IMR-90 (cell line): ENCODE measurements at regions not wholly inside any gene's neighbourhood (a gene's known extent, or its start where the extent isn't known, plus 50 kb on each side); places are given as distances from the start of the nearest gene placed in this dataset.

Experiments
- ATAC-seq: fragments of 200-7000 bp; cut with Tn5 transposase; 2 replicates; pipeline ENCODE4 v1.9.1; 2020; ENCODE audit warnings: low read depth, mild to moderate bottlenecking, moderate library complexity
- BruUV-seq: library from RNA; stranded (reverse); fragments of 400-500 nt; replicated peaks from 2 replicates; lab custom pipeline; 2021; lab: Mats Ljungman, UMichigan
- CTCF ChIA-PET: fragments of 300-600 bp; formaldehyde crosslinking; extraction: SDS; loops from one replicate; lab custom pipeline; 2021; ENCODE audit warnings: antibody characterized with exemption; lab: Yijun Ruan, JAX
- POLR2A ChIA-PET: fragments of 300-600 bp; sonication (Branson Sonifier 250); formaldehyde crosslinking; loops from one replicate; lab custom pipeline; 2022; ENCODE audit warnings: antibody characterized with exemption; ENCODE audit not compliant: unreplicated experiment; lab: Charles Lee
- DNase-seq: peaks from one replicate; pipeline ENCODE4 v3.0.0; 2013
- H2AFZ ChIP-seq: replicated peaks from 2 replicates; pipeline ENCODE3; 2013; ENCODE audit warnings: low read length, mild to moderate bottlenecking; ENCODE audit not compliant: poor library complexity
- H2AK5ac ChIP-seq: 2 replicates; pipeline ENCODE4 v1.6.1; 2013; ENCODE audit warnings: low read depth, low read length, inconsistent platforms
- H2AK9ac ChIP-seq: replicated peaks from 2 replicates; pipeline ENCODE3; 2013; ENCODE audit warnings: mild to moderate bottlenecking, low read depth, low read length, moderate library complexity; ENCODE audit not compliant: poor library complexity
- H2BK120ac ChIP-seq: 2 replicates; pipeline ENCODE4 v1.6.1; 2013; ENCODE audit warnings: low read depth, low read length, inconsistent platforms
- H2BK15ac ChIP-seq: 3 replicates; pipeline ENCODE4 v1.6.1; 2013; ENCODE audit warnings: low read depth, low read length, inconsistent platforms
- H2BK20ac ChIP-seq: 2 replicates; pipeline ENCODE4 v1.6.1; 2013; ENCODE audit warnings: low read depth, mild to moderate bottlenecking, inconsistent platforms, low read length, moderate library complexity
- H2BK5ac ChIP-seq: 2 replicates; pipeline ENCODE4 v1.6.1; 2013; ENCODE audit warnings: mild to moderate bottlenecking, low read depth, low read length, inconsistent platforms; ENCODE audit not compliant: poor library complexity, severe bottlenecking
- H3K14ac ChIP-seq: replicated peaks from 2 replicates; pipeline ENCODE4 v1.6.1; 2013; ENCODE audit warnings: low read depth, low read length, inconsistent platforms
- H3K18ac ChIP-seq: 2 replicates; pipeline ENCODE4 v1.6.1; 2013; ENCODE audit warnings: low read depth, low read length, control low read depth
- H3K23ac ChIP-seq: 2 replicates; pipeline ENCODE4 v1.6.1; 2013; ENCODE audit warnings: low read depth, low read length, inconsistent platforms
- H3K27ac ChIP-seq: 2 replicates; pipeline ENCODE4 v1.5.1; 2013; ENCODE audit warnings: mild to moderate bottlenecking, control low read depth, low read length; ENCODE audit not compliant: insufficient read depth
- H3K27me3 ChIP-seq: 2 replicates; pipeline ENCODE4 v1.6.1; 2013; ENCODE audit warnings: low read length; ENCODE audit not compliant: control insufficient read depth, insufficient read depth
- H3K36me3 ChIP-seq: 2 replicates; pipeline ENCODE4 v1.6.1; 2013; ENCODE audit warnings: low read length, mixed read lengths; ENCODE audit not compliant: control insufficient read depth, insufficient read depth
- H3K4ac ChIP-seq: 2 replicates; pipeline ENCODE4 v1.6.1; 2013; ENCODE audit warnings: low read depth, low read length, inconsistent platforms
- H3K4me1 ChIP-seq: 2 replicates; pipeline ENCODE4 v1.6.1; 2013; ENCODE audit warnings: low read length, mixed read lengths; ENCODE audit not compliant: control insufficient read depth, insufficient read depth
- H3K4me2 ChIP-seq: 2 replicates; pipeline ENCODE4 v1.6.1; 2013; ENCODE audit warnings: low read depth, mild to moderate bottlenecking, control low read depth, low read length, moderate library complexity
- H3K4me3 ChIP-seq: 2 replicates; pipeline ENCODE4 v1.5.1; 2013; ENCODE audit warnings: low read depth, mild to moderate bottlenecking, control low read depth, low read length, moderate library complexity; ENCODE audit not compliant: insufficient read depth
- H3K56ac ChIP-seq: 2 replicates; pipeline ENCODE4 v1.6.1; 2013; ENCODE audit warnings: low read length, inconsistent platforms; ENCODE audit not compliant: insufficient read depth; ENCODE audit errors: extremely low read depth
- H3K79me1 ChIP-seq, 2 experiments: 2 replicates each; pipeline ENCODE4 v1.6.1; 2013; ENCODE audit warnings: low read length in 2 of 2, inconsistent platforms in 1 of 2, low read depth in 1 of 2
- H3K9ac ChIP-seq: 2 replicates; pipeline ENCODE4 v1.6.1; 2013; ENCODE audit warnings: low read depth, low read length, control low read depth
- H3K9me1 ChIP-seq: 2 replicates; pipeline ENCODE4 v1.6.1; 2013; ENCODE audit warnings: low read length, inconsistent platforms; ENCODE audit not compliant: insufficient read depth
- H3K9me3 ChIP-seq: 2 replicates; pipeline ENCODE4 v1.6.1; 2013; ENCODE audit warnings: low read length; ENCODE audit not compliant: control insufficient read depth, insufficient read depth
- H4K20me1 ChIP-seq: 2 replicates; pipeline ENCODE4 v1.6.1; 2013; ENCODE audit warnings: low read length, inconsistent platforms; ENCODE audit not compliant: insufficient read depth
- H4K5ac ChIP-seq: 2 replicates; pipeline ENCODE4 v1.6.1; 2013; ENCODE audit warnings: mild to moderate bottlenecking, low read depth, low read length, control low read depth
- H4K8ac ChIP-seq, 2 experiments: 2 replicates each; pipeline ENCODE4 v1.6.1; 2013; ENCODE audit warnings: low read depth in 2 of 2, low read length in 2 of 2, control low read depth in 1 of 2, inconsistent platforms in 1 of 2
- H4K91ac ChIP-seq: 2 replicates; pipeline ENCODE4 v1.6.1; 2013; ENCODE audit warnings: low read depth, low read length, inconsistent platforms; ENCODE audit not compliant: insufficient read depth
- CEBPB ChIP-seq: IDR thresholded peaks from 2 replicates; pipeline ENCODE4 v1.6.1; 2012; ENCODE audit warnings: low read depth, low read length, improper control_type of control experiment
- RAD21 ChIP-seq: IDR thresholded peaks from 2 replicates; pipeline ENCODE4 v1.6.1; 2012; ENCODE audit warnings: low read length, improper control_type of control experiment
- USF2 ChIP-seq: fragments of 150-350 bp; IDR thresholded peaks from 2 replicates; pipeline ENCODE4 v1.6.1; 2017; ENCODE audit warnings: mild to moderate bottlenecking, antibody characterized with exemption, low read length, low read depth
- dilution Hi-C: fragments of 300-500 bp; cut with HindIII; formaldehyde crosslinking; loops from one replicate; pipeline ENCODE4 v1.14.3; 2018; ENCODE audit warnings: low sequenced_read_pairs; ENCODE audit not compliant: unreplicated experiment
- in situ Hi-C: fragments of 300-500 bp; cut with MboI; formaldehyde crosslinking; loops from 3 replicates; pipeline ENCODE4 v1.14.3; 2019; ENCODE audit warnings: low sequenced_read_pairs, inconsistent platforms, mixed read lengths
- intact Hi-C: fragments of 100-400 bp; cut with micrococcal nuclease; formaldehyde crosslinking; loops from 2 replicates; pipeline ENCODE4 v1.10.0; 2022

GRCh38 chr10:83984256-83984640 is 155.1 kb upstream of the GHITM start:
- no peak overlapping the region for H2AFZ ChIP-seq
- H3K56ac ChIP-seq, result no peak overlapping the region
- H2BK15ac ChIP-seq, result no peak overlapping the region
- no peak overlapping the region for H2BK5ac ChIP-seq
- H2AK5ac ChIP-seq, result no peak overlapping the region
- no peak overlapping the region for H3K4me2 ChIP-seq
- no peaks in the 10 kb centered on the region for H3K36me3 ChIP-seq
- H3K79me1 ChIP-seq, result no peaks in the 10 kb centered on the region
- dilution Hi-C loops (no loop called here), in situ Hi-C loops (no loop called here), intact Hi-C loops (no loop called here)
- H2BK120ac ChIP-seq, result no peak overlapping the region
- no peaks in the 10 kb centered on the region for H3K4me1 ChIP-seq
- H3K27ac ChIP-seq, result no peak overlapping the region
- H4K91ac ChIP-seq, result no peak overlapping the region
- H4K20me1 ChIP-seq, result no peaks in the 10 kb centered on the region
- H3K9me1 ChIP-seq, result no peaks in the 10 kb centered on the region
- H3K9me3 ChIP-seq, result peaks cover 3% of the 10 kb centered on the region; the same call in 1 of the 2 replicates
- TF ChIP-seq USF2, result no peak
- no peak for TF ChIP-seq RAD21
- no peak for TF ChIP-seq CEBPB
- no peak overlapping the region for H3K14ac ChIP-seq
- no peak overlapping the region for H3K4me3 ChIP-seq
- no peak overlapping the region for H3K18ac ChIP-seq
- no peak overlapping the region for H4K5ac ChIP-seq
- H3K4ac ChIP-seq, result no peak overlapping the region
- no peak overlapping the region for H2AK9ac ChIP-seq
- ChIA-PET POLR2A (no interaction called here), CTCF (no interaction called here)
- no peak overlapping the region for H2BK20ac ChIP-seq
- no peaks in the 10 kb centered on the region for H3K27me3 ChIP-seq
- no peak for ATAC-seq
- DNase-seq, result no peak
- no peak overlapping the region for H3K23ac ChIP-seq
- H4K8ac ChIP-seq, result no peak overlapping the region
- no TSS peak for BruUV-seq
- no peak overlapping the region for H3K9ac ChIP-seq
